HCT116 (cell line): ENCODE measurements at regions not wholly inside any gene's neighbourhood (a gene's known extent, or its start where the extent isn't known, plus 50 kb on each side); places are given as distances from the start of the nearest gene placed in this dataset.

Source experiments
- ATAC-seq: fragments of 200-7000 bp; cut with Tn5 transposase; 2 replicates; pipeline ENCODE4 v1.9.1; 2020; ENCODE audit warnings: mild to moderate bottlenecking, moderate library complexity
- BruUV-seq: library from RNA; stranded (reverse); fragments of 400-500 nt; replicated peaks from 2 replicates; lab custom pipeline; 2021; lab: Mats Ljungman, UMichigan
- CTCF ChIA-PET: fragments of 300-600 bp; sonication (Branson Sonifier 250); formaldehyde crosslinking; loops from one replicate; lab custom pipeline; 2021; ENCODE audit warnings: antibody characterized with exemption; lab: Charles Lee
- POLR2A ChIA-PET: fragments of 300-600, 350-600 bp; sonication (Branson Sonifier 250); formaldehyde crosslinking; loops from one replicate; lab custom pipeline; 2021; ENCODE audit warnings: antibody characterized with exemption; lab: Charles Lee
- RAD21 ChIA-PET, 2 experiments: fragments of 300-600 bp; sonication (Branson Sonifier 250); formaldehyde crosslinking; loops; one replicate each; lab custom pipeline; 2023; ENCODE audit warnings: low total read pairs in 2 of 2; ENCODE audit not compliant: uncharacterized antibody in 2 of 2, unreplicated experiment in 2 of 2, low non-redundant PET in 1 of 2; lab: Charles Lee
- DNase-seq: peaks from one replicate; pipeline ENCODE4 v3.0.0-alpha.2; 2010; ENCODE audit warnings: low read depth, low spot score
- H2AFZ ChIP-seq: fragments of 200-600 bp; shearing (Covaris generic), sonication (generic); 2 replicates; pipeline ENCODE4 v1.6.1; 2017; ENCODE audit warnings: low read depth, mixed run types, mixed read lengths, antibody characterized with exemption, low read length; ENCODE audit not compliant: poor library complexity, severe bottlenecking
- H3K27ac ChIP-seq: 2 replicates; pipeline ENCODE4 v1.5.1; 2012; ENCODE audit warnings: low read depth, low read length
- H3K27me3 ChIP-seq: fragments of 200-600 bp; sonication (generic); 2 replicates; pipeline ENCODE4 v1.6.1; 2016; ENCODE audit warnings: mixed run types, low read length, mixed read lengths; ENCODE audit not compliant: insufficient read depth
- H3K36me3 ChIP-seq, 2 experiments: fragments of 200-500 bp in 1 of 2; fragments of 200-600 bp in 1 of 2; sonication (Bioruptor generic) in 1 of 2; sonication (generic) in 1 of 2; 2 replicates each; pipeline versions ENCODE4 v1.5.1 to v1.6.1; 2014 to 2016; ENCODE audit warnings: low read length in 2 of 2, inconsistent platforms in 1 of 2, mixed read lengths in 1 of 2, mixed run types in 1 of 2; ENCODE audit not compliant: insufficient read depth in 2 of 2, control insufficient read depth in 1 of 2
- H3K4me1 ChIP-seq, 2 experiments: fragments of 200-600 bp in 1 of 2; sonication (generic) in 1 of 2; 2 replicates each; pipeline versions ENCODE4 v1.5.1 to v1.6.1; 2012 to 2017; ENCODE audit warnings: low read length in 2 of 2, inconsistent platforms in 1 of 2, mild to moderate bottlenecking in 1 of 2, mixed read lengths in 1 of 2, mixed run types in 1 of 2, moderate library complexity in 1 of 2; ENCODE audit not compliant: insufficient read depth in 2 of 2, control insufficient read depth in 1 of 2
- H3K4me2 ChIP-seq: fragments of 200-600 bp; sonication (generic); 2 replicates; pipeline ENCODE4 v1.6.1; 2017; ENCODE audit warnings: mixed run types, low read length, mixed read lengths
- H3K4me3 ChIP-seq, 2 experiments: fragments of 200-600 bp in 1 of 2; sonication (generic) in 1 of 2; replicated peaks in 1 of 2; 2 replicates each; pipeline ENCODE4 v1.5.1; 2011 to 2016; ENCODE audit warnings: low read length in 2 of 2, control low read depth in 1 of 2, low read depth in 1 of 2, mild to moderate bottlenecking in 1 of 2, mixed read lengths in 1 of 2, mixed run types in 1 of 2
- H3K79me2 ChIP-seq: fragments of 200-600 bp; sonication (generic); 2 replicates; pipeline ENCODE4 v1.6.1; 2017; ENCODE audit warnings: mild to moderate bottlenecking, mixed run types, low read length, moderate library complexity, mixed read lengths; ENCODE audit not compliant: insufficient read depth
- H3K9ac ChIP-seq: fragments of 200-600 bp; sonication (generic); 2 replicates; pipeline ENCODE4 v1.6.1; 2016; ENCODE audit warnings: low read length, mixed read lengths
- H3K9me2 ChIP-seq: fragments of 200-600 bp; sonication (generic), shearing (Covaris generic); 2 replicates; pipeline ENCODE4 v1.6.1; 2017; ENCODE audit warnings: mixed run types, mild to moderate bottlenecking, moderate library complexity; ENCODE audit not compliant: insufficient read depth
- H3K9me3 ChIP-seq, 2 experiments: fragments of 200-500 bp in 1 of 2; fragments of 200-600 bp in 1 of 2; sonication (Bioruptor generic) in 1 of 2; sonication (generic) in 1 of 2; 2 replicates each; pipeline ENCODE4 v1.6.1; 2014 to 2017; ENCODE audit warnings: low read length in 2 of 2, mixed read lengths in 2 of 2, inconsistent platforms in 1 of 2, low read depth in 1 of 2, mild to moderate bottlenecking in 1 of 2, mixed run types in 1 of 2, moderate library complexity in 1 of 2; ENCODE audit not compliant: control insufficient read depth in 1 of 2, insufficient read depth in 1 of 2
- H4K20me1 ChIP-seq: fragments of 200-600 bp; sonication (generic), shearing (Covaris generic); 2 replicates; pipeline ENCODE4 v1.6.1; 2017; ENCODE audit warnings: mixed run types, mild to moderate bottlenecking, moderate library complexity; ENCODE audit not compliant: insufficient read depth
- CBX3 ChIP-seq: IDR thresholded peaks from 2 replicates; pipeline ENCODE4 v1.6.1; 2012; ENCODE audit warnings: low read depth
- CEBPB ChIP-seq: IDR thresholded peaks from 2 replicates; pipeline ENCODE4 v1.6.1; 2012; ENCODE audit warnings: low read depth
- EGR1 ChIP-seq: IDR thresholded peaks from 2 replicates; pipeline ENCODE4 v1.6.1; 2012; ENCODE audit warnings: low read depth
- ELF1 ChIP-seq: IDR thresholded peaks from 2 replicates; pipeline ENCODE4 v1.6.1; 2012; ENCODE audit warnings: low read depth, borderline replicate concordance
- EZH2 ChIP-seq: fragments of 200-600 bp; sonication (generic); IDR thresholded peaks from 2 replicates; pipeline ENCODE4 v1.6.1; 2017; ENCODE audit warnings: antibody characterized with exemption, mixed run types
- EZH2phosphoT487 ChIP-seq: fragments of 200-600 bp; IDR thresholded peaks from 2 replicates; pipeline ENCODE4 v1.6.1; 2018; ENCODE audit warnings: antibody characterized with exemption, borderline replicate concordance
- FOSL1 ChIP-seq: IDR thresholded peaks from 2 replicates; pipeline ENCODE4 v1.6.1; 2012; ENCODE audit warnings: low read depth
- JUND ChIP-seq: IDR thresholded peaks from 2 replicates; pipeline ENCODE4 v1.6.1; 2012
- POLR2A ChIP-seq: IDR thresholded peaks from 2 replicates; pipeline ENCODE4 v1.7.0; 2011; ENCODE audit warnings: borderline replicate concordance; ENCODE audit not compliant: insufficient read depth, insufficient read length; ENCODE audit errors: extremely low read depth
- RAD21 ChIP-seq: IDR thresholded peaks from 2 replicates; pipeline ENCODE4 v1.6.1; 2012; ENCODE audit warnings: low read depth, mild to moderate bottlenecking
- SP1 ChIP-seq: IDR thresholded peaks from 2 replicates; pipeline ENCODE4 v1.6.1; 2012; ENCODE audit warnings: low read depth
- ZFX ChIP-seq: fragments of 450-650 bp; IDR thresholded peaks from 2 replicates; pipeline ENCODE4 v1.6.1; 2017
- intact Hi-C: fragments of 100-400 bp; cut with micrococcal nuclease; formaldehyde crosslinking; loops from 2 replicates; pipeline ENCODE4 v1.10.0; 2022
- TF ChIP-seq, protein P1 (sequence below): IDR thresholded peaks from 2 replicates; pipeline ENCODE4 v1.6.1; 2012
- TF ChIP-seq, protein P2 (sequence below): IDR thresholded peaks from 2 replicates; pipeline ENCODE4 v1.6.1; 2012
- TF ChIP-seq, protein P3 (sequence below), 3 experiments: fragments of 200-600 bp in 1 of 3; sonication (generic) in 1 of 3; IDR thresholded peaks in 2 of 3; conservative IDR thresholded peaks in 1 of 3; 2 replicates each; pipeline ENCODE4 v1.5.1; 2012 to 2017; ENCODE audit warnings: low read depth in 2 of 3, low read length in 2 of 3, antibody characterized with exemption in 1 of 3, borderline replicate concordance in 1 of 3, control low read depth in 1 of 3, mild to moderate bottlenecking in 1 of 3, mixed read lengths in 1 of 3, mixed run types in 1 of 3, moderate library complexity in 1 of 3; ENCODE audit not compliant: insufficient read depth in 1 of 3

DNA sequence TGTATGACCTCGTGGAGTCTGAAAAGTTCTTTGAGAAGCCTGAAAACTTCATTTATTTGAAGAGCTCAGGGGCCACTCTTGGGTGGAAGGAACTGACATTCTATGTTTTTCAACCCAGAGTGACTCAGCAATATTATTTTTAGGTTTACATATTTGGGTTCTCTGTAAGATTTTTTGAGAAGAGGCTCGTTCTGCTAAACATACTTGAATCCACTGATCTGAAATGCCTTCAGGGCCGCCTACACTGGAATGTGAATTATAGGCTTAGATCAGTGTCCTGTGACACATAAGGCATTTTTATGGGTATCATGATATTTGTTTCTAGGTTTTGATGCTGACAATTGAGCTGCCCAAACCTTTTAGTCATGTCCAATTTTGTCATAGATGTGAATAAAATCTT is 86.2 kb downstream of the PSAT1 start:
- no peaks in the 10 kb centered on the region for H4K20me1 ChIP-seq
- DNase-seq (no peak), ATAC-seq (no peak)
- POLR2A ChIA-PET = no interaction called here
- no peaks in the 10 kb centered on the region for H3K79me2 ChIP-seq
- H3K9ac ChIP-seq = no peak overlapping the region
- RAD21 ChIA-PET = no interaction called here
- H3K4me3 ChIP-seq = no peak overlapping the region
- no peak overlapping the region for H3K27ac ChIP-seq
- H3K4me2 ChIP-seq = no peak overlapping the region; the same call in 1 of the 2 replicates
- no peaks in the 10 kb centered on the region for H3K9me3 ChIP-seq
- BruUV-seq = no TSS peak
- intact Hi-C loops = no loop called here
- H3K9me2 ChIP-seq = no peaks in the 10 kb centered on the region
- H3K4me1 ChIP-seq = peaks cover 5 to 6% of the 10 kb centered on the region in 2 experiments; a peak in 2 of 4 replicates
- H3K27me3 ChIP-seq = no peaks in the 10 kb centered on the region
- no peak overlapping the region for H2AFZ ChIP-seq
- CTCF ChIA-PET = no interaction called here
- no peaks in the 10 kb centered on the region for H3K36me3 ChIP-seq
- TF ChIP-seq, protein P1, sequence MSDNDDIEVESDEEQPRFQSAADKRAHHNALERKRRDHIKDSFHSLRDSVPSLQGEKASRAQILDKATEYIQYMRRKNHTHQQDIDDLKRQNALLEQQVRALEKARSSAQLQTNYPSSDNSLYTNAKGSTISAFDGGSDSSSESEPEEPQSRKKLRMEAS = no peak
- TF ChIP-seq ELF1 (no peak), ZFX (no peak), EGR1 (no peak), RAD21 (no peak), CEBPB (no peak), SP1 (no peak), EZH2phosphoT487 (no peak), JUND (no peak), POLR2A (no peak), FOSL1 (no peak), CBX3 (no peak), EZH2 (no peak)
- TF ChIP-seq, protein P2, sequence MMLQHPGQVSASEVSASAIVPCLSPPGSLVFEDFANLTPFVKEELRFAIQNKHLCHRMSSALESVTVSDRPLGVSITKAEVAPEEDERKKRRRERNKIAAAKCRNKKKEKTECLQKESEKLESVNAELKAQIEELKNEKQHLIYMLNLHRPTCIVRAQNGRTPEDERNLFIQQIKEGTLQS = no peak
- TF ChIP-seq, protein P3, sequence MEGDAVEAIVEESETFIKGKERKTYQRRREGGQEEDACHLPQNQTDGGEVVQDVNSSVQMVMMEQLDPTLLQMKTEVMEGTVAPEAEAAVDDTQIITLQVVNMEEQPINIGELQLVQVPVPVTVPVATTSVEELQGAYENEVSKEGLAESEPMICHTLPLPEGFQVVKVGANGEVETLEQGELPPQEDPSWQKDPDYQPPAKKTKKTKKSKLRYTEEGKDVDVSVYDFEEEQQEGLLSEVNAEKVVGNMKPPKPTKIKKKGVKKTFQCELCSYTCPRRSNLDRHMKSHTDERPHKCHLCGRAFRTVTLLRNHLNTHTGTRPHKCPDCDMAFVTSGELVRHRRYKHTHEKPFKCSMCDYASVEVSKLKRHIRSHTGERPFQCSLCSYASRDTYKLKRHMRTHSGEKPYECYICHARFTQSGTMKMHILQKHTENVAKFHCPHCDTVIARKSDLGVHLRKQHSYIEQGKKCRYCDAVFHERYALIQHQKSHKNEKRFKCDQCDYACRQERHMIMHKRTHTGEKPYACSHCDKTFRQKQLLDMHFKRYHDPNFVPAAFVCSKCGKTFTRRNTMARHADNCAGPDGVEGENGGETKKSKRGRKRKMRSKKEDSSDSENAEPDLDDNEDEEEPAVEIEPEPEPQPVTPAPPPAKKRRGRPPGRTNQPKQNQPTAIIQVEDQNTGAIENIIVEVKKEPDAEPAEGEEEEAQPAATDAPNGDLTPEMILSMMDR (IDR thresholded peaks at IDR 0.05 in 2 of 3, conservative IDR thresholded peaks at IDR 0.05 in 1 of 3; ENCODE audit: borderline replicate concordance in 1 of 3, insufficient read depth in 1 of 3, low read depth in 2 of 3, low read length in 2 of 3) = no peak
